HL-60 (cell line): ENCODE measurements at regions not wholly inside any gene's neighbourhood (a gene's known extent, or its start where the extent isn't known, plus 50 kb on each side); places are given as distances from the start of the nearest gene placed in this dataset.

Experiments
- DNase-seq, 2 experiments: peaks; one replicate each; pipeline ENCODE4 v3.0.0-alpha.2; 2010 to 2020; ENCODE audit warnings: low read depth in 1 of 2, low spot score in 1 of 2
- H3K27ac ChIP-seq: fragments of 250-450 bp; sonication (Bioruptor Pico); replicated peaks from 2 replicates; pipeline ENCODE4 v1.5.1; 2020; ENCODE audit warnings: mild to moderate bottlenecking, moderate library complexity
- H3K27me3 ChIP-seq: fragments of 250-450 bp; sonication (Bioruptor Pico); 2 replicates; pipeline ENCODE4 v1.5.1; 2021; ENCODE audit warnings: mild to moderate bottlenecking, moderate library complexity; ENCODE audit not compliant: insufficient read depth, poor library complexity, severe bottlenecking
- H3K4me3 ChIP-seq: replicated peaks from 2 replicates; pipeline ENCODE4 v1.5.1; 2011; ENCODE audit warnings: mild to moderate bottlenecking, control low read depth, low read length; ENCODE audit not compliant: insufficient read depth
- GABPA ChIP-seq: IDR thresholded peaks from 2 replicates; pipeline ENCODE4 v1.6.1; 2012; ENCODE audit warnings: low read depth
- POLR2AphosphoS5 ChIP-seq: IDR thresholded peaks from 2 replicates; pipeline ENCODE4 v1.6.1; 2012; ENCODE audit warnings: low read depth
- SPI1 ChIP-seq: IDR thresholded peaks from 2 replicates; pipeline ENCODE4 v1.6.1; 2012; ENCODE audit warnings: low read depth, mild to moderate bottlenecking, borderline replicate concordance
- TF ChIP-seq, protein P1 (sequence below): IDR thresholded peaks from one replicate; pipeline ENCODE4 v1.5.1; 2011; ENCODE audit warnings: low read length, control low read depth, inconsistent platforms; ENCODE audit not compliant: insufficient read depth
- TF ChIP-seq, protein P2 (sequence below): IDR thresholded peaks from 2 replicates; pipeline ENCODE4 v1.6.1; 2012; ENCODE audit warnings: low read depth; ENCODE audit not compliant: insufficient replicate concordance

DNA sequence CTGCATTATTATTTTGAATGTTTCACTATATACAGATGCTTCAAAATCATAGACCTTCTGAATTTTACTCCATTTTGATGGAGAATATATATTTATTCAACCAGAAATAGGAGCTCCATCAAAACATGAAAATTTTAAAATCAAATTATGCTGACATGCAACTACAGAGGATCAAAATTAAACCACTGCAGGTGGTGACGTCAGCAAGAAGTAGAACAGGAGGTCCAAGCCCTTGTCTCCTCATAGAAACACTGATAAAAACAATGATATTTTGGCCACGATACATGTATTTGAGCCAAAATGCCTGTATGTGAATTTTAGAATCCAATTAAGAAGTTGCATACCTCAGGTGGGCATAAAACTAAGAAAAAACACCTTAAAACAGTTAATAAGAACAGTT lies 236.6 kb upstream of the FBXL7 start:
- Histone ChIP-seq H3K27me3 (no peaks in the 10 kb centered on the region), H3K27ac (no peak overlapping the region), H3K4me3 (no peak overlapping the region)
- DNase-seq = no peak
- no peak for TF ChIP-seq GABPA
- TF ChIP-seq, protein P1, sequence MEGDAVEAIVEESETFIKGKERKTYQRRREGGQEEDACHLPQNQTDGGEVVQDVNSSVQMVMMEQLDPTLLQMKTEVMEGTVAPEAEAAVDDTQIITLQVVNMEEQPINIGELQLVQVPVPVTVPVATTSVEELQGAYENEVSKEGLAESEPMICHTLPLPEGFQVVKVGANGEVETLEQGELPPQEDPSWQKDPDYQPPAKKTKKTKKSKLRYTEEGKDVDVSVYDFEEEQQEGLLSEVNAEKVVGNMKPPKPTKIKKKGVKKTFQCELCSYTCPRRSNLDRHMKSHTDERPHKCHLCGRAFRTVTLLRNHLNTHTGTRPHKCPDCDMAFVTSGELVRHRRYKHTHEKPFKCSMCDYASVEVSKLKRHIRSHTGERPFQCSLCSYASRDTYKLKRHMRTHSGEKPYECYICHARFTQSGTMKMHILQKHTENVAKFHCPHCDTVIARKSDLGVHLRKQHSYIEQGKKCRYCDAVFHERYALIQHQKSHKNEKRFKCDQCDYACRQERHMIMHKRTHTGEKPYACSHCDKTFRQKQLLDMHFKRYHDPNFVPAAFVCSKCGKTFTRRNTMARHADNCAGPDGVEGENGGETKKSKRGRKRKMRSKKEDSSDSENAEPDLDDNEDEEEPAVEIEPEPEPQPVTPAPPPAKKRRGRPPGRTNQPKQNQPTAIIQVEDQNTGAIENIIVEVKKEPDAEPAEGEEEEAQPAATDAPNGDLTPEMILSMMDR = no peak
- TF ChIP-seq POLR2AphosphoS5 = no peak
- TF ChIP-seq SPI1 = no peak
- TF ChIP-seq, protein P2, sequence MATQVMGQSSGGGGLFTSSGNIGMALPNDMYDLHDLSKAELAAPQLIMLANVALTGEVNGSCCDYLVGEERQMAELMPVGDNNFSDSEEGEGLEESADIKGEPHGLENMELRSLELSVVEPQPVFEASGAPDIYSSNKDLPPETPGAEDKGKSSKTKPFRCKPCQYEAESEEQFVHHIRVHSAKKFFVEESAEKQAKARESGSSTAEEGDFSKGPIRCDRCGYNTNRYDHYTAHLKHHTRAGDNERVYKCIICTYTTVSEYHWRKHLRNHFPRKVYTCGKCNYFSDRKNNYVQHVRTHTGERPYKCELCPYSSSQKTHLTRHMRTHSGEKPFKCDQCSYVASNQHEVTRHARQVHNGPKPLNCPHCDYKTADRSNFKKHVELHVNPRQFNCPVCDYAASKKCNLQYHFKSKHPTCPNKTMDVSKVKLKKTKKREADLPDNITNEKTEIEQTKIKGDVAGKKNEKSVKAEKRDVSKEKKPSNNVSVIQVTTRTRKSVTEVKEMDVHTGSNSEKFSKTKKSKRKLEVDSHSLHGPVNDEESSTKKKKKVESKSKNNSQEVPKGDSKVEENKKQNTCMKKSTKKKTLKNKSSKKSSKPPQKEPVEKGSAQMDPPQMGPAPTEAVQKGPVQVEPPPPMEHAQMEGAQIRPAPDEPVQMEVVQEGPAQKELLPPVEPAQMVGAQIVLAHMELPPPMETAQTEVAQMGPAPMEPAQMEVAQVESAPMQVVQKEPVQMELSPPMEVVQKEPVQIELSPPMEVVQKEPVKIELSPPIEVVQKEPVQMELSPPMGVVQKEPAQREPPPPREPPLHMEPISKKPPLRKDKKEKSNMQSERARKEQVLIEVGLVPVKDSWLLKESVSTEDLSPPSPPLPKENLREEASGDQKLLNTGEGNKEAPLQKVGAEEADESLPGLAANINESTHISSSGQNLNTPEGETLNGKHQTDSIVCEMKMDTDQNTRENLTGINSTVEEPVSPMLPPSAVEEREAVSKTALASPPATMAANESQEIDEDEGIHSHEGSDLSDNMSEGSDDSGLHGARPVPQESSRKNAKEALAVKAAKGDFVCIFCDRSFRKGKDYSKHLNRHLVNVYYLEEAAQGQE = no peak

DNA sequence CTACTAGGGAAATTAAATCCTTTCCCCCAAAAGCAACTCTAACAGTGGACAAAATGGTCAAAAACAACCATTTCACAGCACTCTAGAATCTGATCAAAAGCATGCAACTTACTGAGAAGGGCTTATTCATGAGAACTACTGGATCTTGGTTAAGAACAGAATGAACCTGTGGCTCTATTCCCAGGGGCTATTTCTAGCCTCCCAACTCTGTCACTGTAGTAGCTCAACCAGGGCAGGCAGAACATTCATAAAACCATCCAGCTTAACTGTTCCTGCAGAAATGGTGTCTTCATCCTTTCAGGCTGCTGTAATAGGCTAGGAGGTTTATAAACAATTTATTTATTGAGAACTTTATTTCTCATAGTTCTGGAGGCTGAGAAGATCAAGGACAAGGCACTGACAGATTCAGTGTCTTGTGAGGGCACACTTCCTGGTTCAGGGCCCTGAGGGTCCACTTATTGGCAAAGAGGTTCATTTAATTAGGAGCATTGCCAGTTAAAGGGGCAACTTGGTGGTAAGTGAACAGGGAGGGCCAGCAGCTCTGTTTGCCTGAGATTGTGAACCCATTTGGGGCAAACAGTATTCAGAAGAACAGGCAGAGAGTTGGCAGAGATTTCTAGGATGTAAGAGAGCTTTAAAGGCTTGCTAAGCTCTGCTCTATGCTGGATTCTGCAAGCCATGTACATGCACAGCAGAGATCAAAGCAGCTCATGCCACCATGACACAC lies 238.5 kb upstream of the FBXL7 start:
- H3K27me3 ChIP-seq = no peaks in the 10 kb centered on the region
- H3K4me3 ChIP-seq = no peak overlapping the region
- TF ChIP-seq, protein P2 = no peak
- TF ChIP-seq, protein P1 = no peak
- TF ChIP-seq GABPA (no peak), POLR2AphosphoS5 (no peak), SPI1 (no peak)
- no peak overlapping the region for H3K27ac ChIP-seq
- DNase-seq = no peak

DNA sequence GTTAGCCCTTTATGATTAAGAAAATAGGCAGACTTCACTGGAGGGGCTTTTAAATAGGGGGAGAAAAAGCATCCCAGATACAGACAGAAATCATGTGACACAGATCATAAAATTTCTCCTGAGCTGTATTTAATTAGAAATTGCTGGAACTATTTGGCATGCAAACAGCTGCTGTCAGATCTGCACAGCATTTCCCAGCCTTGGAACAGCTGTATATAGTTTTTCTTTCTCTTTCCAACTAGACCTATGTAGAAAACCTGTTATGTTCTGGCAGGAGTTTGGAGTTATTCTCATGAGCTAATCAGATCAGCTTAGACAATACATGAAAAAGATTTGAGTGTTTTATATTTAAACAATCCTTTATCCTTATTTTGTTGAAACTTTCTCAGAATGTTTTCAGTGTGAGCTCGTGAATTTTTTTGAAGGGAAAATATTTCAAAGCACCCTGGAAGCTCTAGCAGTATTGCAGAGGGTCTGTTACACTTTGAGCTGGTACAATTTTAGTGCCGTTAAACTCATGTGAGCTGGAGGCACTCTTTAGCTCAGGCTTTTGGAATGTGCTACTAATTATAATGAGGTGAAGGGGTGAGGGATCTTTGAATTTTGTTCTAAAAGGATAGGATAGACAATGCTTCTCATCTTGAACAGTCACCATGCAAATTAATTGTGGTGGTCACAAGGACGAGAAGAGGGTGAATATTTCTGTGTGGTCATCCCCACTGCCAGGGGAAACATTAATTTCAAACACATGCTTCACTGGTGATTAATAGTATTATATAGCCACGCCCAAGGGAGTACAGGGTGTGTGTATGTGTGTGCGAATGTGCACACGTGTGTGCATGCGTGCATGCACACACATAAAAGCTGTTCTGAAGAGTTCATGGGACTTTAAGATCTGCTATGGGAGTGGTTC lies 239.4 kb upstream of the FBXL7 start:
- Histone ChIP-seq H3K27ac (no peak overlapping the region), H3K27me3 (no peaks in the 10 kb centered on the region), H3K4me3 (no peak overlapping the region)
- DNase-seq = no peak
- TF ChIP-seq GABPA = no peak
- no peak for TF ChIP-seq SPI1
- TF ChIP-seq, protein P1 = no peak
- TF ChIP-seq POLR2AphosphoS5 = no peak
- TF ChIP-seq, protein P2 = no peak
